HS-27A (cell line): ENCODE measurements at regions not wholly inside any gene's neighbourhood (a gene's known extent, or its start where the extent isn't known, plus 50 kb on each side); places are given as distances from the start of the nearest gene placed in this dataset.
A peak's percentile ranks its signal among the peaks of the same experiment; 100 is the strongest.
"Not testable (repeated sequence)": the region's sequence is repeated elsewhere in the genome, so short reads cannot be mapped to it uniquely, and the experiment has no call there.

Source experiments
- DNase-seq: peaks from one replicate; pipeline ENCODE4 v3.0.0-alpha.2; 2012; ENCODE audit warnings: low read depth, missing footprints

DNA sequence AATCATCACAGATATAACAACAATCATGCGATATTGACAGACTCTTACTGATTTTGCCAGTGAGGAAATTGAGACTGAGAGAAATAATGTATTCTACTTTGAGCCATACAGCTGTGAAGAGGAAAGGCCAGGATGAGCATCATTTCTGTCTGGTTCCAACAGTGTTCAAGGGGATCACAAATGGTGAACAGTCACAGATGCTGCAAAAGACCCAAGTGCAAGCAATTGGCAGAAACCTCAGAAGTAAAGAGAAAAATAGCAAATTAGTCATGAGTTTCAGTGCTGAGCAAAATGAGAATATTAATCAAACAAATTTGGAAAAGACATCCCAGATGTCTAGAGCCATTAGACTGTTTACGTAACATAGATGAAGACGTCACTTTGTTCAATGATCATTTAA lies 114.1 kb downstream of the RAB38 start:
- DNase-seq, result no peak

DNA sequence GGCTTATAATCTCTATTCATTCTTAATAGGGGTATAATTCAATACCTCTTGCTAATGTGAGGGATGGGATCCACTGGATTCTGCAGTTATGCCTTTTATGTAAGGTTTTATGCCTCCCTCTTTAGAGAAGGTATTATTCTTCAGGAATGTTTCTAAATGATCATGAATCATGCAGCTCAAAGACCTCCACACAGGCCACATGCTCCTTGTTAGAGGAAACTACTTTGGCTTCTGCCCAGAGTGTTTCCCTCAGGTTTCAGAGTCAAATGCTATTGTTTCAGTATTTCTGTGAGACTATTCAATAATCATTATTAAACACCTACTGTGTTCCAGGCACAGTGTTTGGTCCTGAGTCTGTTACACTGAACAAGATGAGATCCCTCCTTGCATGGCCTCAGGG lies 115.9 kb downstream of the RAB38 start:
- no peak for DNase-seq

DNA sequence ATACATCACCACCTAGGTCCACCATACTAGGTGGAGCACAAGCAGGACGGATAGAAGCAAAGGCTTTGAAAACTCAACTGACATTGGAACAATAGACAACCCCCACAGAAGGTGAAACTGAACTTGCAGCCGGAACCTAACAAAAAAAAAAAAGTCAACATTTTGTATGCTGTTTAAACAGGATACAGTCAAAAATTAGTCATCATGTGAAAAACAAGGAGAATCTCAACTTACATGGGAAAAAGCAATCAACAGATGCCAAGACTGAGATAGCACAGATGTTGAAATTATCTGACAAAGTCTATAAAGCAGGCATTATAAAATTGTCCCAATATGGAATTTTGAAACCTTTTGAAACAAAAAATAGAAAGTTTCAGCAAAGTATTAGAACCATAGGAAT lies 123.8 kb downstream of the RAB38 start:
- no peak for DNase-seq

DNA sequence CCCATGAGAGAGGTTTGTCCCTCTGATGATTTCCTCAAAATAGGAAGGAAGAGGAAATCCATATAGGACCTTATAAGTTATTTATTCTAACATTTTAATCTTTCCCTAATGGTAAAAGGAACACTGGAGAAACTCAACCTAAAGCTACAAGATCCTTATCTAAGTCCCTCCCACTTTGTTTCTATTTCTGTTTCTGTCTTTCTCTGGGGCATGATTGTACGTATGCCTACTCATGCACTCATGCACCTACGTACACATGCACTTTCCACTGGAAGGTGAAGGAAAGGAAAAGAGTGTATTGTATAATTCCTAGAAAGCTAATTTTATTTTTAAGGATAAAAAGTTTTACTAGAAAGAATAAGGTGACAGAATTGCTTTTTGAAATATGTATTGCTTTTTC lies 125.0 kb downstream of the RAB38 start:
- DNase-seq, result no peak

DNA sequence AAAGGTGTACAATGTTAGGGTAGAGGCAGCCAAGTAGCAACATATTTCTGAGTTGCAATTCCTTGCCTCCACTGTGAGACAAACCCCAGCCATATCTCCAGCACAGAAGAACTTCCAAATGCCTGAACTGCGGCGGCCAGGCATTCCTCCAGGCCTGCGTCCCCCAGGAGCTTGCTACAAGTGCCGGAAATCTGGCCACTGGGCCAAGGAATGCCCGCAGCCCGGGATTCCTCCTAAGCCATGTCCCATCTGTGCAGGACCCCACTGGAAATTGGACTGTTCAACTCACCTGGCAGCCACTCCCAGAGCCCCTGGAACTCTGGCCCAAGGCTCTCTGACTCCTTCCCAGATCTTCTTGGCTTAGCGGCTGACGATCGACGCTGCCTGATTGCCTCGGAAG lies 130.0 kb downstream of the RAB38 start:
- not testable (repeated sequence) for DNase-seq

DNA sequence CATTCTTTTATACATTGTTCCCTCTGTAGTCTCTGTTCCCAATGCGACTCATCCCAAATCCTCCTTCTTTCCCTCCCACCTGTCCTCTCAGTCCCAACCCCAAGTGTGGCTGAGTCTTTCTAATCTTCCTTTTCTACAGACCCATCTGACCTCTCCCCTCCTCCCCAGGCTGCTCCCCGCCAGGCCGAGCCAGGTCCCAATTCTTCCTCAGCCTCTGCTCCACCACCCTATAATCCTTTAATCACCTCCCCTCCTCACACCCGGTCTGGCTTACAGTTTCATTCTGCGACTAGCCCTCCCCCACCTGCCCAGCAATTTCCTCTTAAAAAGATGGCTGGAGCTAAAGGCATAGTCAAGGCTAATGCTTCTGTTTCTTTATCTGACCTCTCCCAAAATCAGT lies 130.6 kb downstream of the RAB38 start:
- not testable (repeated sequence) for DNase-seq

DNA sequence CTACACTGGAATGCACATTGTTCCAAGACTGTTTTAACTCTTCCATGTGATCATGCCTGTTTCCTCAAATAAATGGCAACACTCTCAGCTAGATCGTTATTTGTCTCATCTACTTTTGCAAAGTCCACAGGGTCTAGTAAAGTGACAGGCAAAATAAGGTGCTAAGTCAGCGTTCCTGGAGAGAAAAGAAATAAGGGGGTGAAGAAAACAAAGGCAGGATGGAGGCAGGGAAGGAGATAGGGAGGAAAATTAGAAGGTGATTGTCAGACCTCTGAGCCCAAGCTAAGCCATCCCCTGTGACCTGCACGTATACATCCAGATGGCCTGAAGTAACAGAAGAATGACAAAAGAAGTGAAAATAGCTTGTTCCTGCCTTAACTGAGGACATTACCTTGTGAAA lies 132.1 kb downstream of the RAB38 start:
- no peak for DNase-seq

DNA sequence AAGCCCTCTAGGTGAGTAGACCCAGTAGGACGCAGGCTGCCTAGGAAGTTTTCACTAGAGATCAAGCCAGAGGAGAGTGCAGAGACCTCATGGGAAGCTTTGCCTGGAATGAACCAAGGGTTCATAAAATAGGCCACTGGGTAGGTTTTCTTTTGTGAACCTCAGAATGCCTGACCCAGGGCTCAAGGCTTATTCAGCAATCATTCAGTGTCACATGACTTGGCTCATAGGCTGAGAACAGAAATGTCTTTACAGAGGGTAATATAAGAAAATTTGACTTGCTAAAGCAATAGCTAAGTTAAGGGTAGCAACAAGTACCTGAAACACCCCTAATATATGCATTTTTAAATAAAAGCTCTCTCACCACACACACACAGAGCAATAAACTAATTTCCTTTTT lies 132.6 kb downstream of the RAB38 start:
- DNase-seq, result no peak

DNA sequence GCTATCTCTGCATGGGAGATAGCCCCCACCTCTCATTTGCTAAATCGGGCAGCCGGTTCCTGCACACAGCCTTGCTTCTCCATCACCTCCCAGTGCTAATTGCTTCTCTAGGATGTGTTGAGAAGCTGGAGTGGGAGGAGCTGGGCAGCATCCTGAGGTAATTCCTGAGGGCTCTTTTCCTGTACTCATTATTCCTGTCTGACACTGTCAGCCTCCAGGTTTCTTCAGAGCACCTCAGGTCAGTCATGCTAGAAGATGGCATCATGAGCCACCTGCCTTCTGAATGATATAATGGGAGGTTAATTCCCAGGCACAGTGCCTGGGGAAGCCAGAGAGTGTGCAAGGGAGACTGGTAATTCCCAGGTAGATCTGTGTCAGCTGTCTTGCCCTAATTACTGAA lies 133.0 kb downstream of the RAB38 start:
- no peak for DNase-seq

DNA sequence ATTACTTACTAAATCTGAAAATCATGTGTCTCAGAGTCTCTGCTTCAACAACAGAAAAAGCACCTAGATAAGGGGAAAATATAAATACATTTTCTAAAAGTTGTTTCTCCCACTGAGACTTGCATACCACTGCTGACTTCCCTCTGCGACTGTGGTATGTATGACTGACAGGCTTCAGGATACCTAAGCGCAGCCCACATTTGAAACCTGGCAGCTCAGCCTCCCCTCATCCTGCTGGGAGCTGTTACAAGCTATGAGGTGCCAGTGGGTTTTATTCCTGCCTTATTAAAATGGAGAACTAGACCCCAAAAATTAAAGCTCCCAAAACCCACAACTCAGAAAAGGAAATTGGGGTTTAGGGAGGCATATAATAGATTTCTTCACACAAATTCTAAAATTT lies 133.6 kb downstream of the RAB38 start:
- no peak for DNase-seq

DNA sequence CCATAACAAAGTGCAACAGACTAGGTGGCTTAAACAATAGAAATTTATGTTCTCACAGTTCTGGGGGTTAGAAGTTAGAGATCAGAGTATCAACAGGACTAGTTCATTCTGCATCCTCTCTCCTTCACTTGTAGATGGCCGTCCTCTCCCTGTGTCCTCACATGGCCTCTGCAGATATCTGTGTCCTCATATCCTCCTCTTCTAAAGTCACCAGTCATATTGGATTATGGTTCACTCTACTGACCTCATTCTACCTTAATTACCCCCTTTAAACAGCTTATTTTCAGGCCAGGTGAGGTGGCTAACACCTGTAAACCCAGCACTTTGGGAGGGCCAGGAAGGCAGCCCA lies 135.1 kb downstream of the RAB38 start:
- no peak for DNase-seq

DNA sequence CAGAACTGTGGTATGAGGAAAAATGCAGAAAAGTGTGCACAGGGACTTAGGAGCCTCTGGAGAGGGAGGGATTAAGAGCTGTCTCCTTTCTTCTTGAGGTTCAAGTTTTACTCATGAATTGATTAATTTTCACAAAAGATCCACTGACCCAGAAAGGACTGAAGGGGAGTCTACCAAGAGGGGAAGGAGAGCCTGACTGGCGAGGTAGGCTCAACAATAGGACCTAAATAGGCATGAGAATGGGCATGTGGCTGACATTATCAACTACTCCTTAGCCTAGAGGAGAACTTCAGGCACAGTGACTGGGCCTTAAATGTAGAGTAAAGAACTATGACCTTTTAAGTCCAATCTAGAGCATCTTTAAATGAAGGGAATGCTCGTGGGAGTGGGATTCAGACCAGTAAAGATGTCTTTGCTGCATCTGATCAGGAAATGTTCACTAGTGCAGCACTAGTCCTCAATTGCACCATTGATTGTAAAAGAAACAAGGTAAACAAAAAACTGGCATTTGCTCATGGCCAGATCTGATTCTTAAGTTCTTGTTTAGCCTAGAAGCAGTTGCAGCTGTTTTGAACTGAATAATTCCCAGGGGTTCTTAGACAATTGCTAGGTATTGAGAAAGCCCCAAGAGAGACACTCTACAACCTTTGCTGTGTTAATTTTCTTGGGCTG lies 135.6 kb downstream of the RAB38 start:
- no peak for DNase-seq

DNA sequence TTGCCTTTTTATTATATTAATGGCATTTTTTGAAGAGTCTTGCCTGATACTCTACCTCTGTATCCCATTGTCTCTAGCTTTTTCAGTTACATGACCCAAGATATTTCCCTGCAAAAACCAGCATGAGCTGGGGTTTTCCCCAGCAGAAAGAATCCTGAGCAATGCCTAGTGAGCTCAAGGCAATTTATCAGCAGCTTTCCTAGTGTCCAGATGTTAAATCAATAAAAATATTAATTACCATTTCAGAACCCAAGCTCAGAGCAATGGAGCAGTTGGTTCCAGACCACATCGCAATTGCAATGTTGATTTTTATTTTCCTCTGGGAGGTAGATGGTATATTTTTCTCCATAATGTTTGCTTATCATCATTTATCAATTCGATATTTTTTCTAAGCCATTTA lies 137.2 kb downstream of the RAB38 start:
- no peak for DNase-seq

DNA sequence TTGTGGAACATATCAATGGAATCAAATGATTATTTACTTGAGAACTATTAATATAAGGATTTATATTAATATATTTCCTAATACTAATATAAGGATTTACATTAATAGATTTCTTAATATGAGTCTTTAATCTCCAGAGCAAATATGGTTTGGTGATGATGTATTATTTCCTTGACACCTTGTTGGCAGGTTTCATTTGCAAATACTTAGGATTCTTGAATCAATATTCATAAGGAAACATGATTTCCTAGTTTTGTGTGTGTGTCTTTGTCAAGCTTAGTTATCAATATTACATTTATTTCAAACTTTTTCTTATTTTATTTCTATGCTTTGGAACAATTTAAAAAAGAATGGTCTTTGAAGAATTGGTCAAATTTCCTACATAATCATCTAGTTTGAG lies 138.5 kb downstream of the RAB38 start:
- DNase-seq, result no peak

DNA sequence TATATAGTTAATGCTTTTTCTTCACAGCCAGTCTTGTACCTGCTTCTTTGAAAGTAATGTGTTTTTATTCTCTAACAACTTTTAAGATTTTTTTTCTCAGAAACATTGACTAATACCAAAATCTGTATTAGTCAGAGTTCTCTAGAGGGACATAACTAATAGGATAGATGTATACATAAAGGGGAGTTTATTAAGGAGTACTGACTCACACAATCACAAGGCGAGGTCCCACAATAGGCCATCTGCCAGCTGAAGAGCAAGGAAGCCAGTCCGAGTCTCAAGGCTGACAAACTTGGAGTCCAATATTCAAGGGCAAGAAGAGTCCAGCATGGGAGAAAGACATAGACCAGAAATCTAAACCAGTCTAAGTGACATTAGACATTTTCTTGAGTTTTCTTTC lies 140.0 kb downstream of the RAB38 start:
- DNase-seq, result no peak

DNA sequence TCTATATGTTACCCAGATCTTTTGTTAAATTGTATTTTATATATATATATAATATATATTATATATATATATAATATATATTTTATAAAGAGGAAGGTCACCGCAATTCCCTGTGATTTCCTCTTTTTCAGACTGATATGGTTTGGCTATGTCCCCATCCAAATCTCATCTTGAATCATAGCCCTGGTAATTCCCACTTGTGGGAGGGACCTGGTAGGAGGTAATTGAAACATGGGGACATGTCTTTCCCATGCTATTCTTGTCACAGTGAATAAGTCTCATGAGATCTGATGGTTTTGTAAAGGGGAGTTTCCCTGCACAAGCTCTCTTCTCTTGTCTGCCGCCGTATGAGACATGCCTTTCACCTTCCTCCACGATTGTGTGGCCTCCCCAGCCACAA lies 157.6 kb downstream of the RAB38 start:
- no peak for DNase-seq

DNA sequence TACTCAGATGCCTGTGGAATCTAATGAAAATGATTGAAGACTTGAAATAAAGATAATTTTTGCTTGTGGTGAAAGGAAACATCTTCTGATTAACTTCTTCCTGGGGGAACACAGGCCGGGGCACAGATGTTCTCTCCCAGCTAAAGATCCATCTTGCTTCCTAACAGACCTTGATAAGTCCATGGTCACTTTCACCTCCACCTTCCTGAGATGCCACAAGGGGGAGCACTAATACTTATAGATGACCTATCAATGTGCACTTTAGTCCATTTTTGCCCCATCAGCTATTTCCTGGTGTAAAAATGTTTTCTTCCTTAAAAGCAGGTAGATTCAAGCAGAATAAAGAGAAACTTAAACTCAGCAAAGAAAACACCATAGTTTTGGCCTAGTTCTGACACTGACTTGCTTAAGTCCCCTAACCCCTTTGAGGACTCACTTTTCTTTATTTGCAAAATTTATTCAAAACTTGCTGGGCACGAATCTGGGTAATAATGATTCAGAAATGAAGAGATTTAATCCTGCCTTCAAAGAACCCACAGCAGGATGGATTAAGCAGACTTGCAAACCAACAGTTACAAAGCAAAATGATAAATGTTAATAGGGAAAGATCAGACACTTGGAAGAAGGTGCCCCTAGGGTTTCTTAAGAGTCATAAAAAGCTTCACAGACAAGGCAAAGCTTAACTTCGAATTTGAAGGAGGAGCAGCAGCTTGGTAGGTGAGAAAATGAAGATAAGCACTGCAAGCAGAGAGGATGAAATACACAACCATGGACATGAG lies 158.7 kb downstream of the RAB38 start:
- peak; percentile 60 for DNase-seq

DNA sequence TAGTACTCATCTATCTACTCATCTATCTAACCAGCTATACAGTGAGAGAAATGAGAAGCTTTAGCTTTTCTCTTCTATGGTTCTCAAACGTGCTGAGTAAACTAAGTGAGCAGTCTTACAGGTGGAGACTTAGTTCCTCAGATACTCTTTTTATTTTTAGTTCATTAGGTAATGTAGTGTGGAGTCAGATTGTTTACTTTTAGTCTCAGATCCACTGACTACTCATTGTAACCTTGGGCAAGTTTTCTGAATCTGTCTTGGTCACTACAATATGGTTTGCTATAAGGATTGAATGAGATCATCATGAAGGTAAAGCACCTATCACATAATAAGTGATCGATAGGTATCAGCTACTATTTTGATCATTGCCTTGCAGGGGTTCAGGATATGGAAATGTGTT lies 160.1 kb downstream of the RAB38 start:
- DNase-seq, result no peak

DNA sequence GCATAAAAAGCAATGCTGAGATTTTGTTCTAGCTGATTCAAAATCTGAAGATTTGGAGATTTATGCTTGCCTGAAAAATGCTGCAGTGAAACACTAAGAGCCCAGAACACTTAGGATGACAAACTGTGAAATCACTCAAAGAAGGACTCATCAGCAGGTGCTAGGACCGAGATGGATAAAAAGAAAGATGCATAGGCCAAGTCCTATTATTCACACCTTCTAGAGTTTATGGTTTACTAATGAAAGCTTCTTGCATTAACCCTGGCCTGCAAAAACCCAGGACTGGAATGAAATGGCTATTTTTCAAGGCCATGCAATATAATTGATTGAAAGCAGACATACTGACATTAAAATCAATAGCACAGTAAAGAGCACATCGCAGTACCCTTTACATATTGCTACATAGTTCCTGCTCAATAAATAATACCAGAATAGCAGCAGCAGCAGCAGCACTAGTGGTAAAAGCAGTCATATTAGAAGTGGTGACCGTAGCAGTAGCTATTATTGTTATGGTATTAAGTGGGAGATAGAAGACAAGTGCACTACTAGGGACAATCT lies 161.7 kb downstream of the RAB38 start:
- no peak for DNase-seq

DNA sequence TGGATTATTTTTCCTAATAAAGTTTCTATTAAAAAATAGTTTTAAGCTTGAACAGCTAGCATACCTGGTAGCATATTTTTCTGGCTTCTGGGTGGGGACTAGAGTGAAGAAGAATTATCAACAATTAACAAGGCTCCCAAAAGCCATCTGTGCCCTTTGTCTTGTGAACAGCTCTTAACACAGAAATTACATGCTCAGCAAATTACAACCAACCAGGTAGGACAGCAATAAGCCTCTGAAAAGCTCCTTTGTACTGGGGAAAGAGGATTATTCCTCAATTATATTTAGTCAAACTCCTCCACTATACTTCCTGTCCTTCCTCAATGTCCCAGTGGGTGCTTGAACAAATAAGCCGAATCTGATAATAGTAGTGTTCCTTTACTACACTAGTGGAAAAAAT lies 162.8 kb downstream of the RAB38 start:
- DNase-seq, result no peak

DNA sequence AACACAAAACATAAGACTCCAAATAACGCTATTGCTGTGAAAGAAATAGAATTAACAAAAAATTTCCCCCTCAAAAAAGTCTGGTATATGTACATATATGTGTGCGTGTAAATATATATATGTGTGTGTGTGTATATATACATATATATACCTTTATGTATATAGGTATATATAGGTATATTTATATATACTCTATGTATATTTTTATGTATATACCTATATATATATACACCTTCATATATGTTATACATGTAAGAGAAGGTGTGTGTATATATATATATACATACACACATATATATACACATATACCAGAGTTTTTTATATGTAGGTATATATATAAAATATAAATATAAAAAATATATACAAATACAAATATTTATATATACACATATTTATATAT lies 199.2 kb downstream of the RAB38 start:
- no peak for DNase-seq

DNA sequence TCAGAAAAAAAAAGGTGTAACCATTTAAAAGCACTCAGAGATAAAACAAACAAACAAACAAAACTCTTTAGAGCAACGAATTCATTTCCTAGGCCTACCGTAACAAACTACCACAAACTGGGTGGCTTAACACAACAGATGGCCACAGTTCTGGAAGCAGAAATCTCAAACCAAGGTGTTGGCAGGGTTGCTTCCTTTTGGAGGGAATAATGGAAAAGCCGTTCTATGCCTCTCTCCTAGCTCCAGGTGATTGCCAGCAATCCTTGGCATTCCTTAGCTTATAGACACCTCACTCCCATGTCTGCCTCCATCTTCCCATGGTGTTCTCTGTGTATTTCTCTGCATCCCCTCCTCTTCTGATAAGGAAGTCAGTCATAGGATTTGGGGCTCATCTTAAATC lies 200.4 kb downstream of the RAB38 start:
- DNase-seq, result no peak

DNA sequence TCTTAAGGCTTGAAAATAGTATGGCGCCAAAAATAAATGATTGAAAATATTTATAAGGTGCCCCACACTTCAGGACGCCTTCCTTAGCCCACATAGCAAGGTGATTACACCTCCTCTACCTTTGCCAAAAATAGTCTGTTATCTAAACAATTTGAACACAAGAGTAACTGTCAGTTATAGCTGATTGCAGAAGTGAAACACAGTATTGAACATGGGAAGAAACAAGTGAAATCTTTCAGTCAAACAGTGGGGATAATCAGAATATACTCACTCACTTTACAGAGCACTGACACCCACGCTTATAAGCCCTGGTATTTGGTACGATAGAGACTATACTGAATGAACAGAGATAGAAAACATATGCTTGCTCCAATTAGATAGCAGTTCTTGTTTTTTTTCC lies 203.1 kb downstream of the RAB38 start:
- DNase-seq, result no peak

DNA sequence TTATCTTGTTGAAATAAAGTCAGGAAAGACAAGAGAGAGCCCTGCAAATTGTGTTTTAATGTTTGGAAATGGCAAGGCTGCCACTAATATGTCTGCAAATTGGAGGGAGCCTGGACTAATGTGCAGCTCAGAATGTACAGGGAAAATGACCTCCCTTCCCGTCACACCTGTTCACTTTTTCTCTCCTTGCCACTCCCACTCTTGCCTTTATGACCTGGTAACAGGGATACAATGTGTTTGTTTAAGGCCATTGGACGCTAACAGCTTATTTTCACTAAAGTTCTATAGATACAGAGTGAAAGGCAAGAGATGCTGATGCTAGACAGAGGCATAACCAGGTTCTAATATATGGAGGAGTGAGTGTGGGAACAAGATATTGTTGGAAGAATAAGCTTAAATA lies 203.9 kb downstream of the RAB38 start:
- no peak for DNase-seq
